GM18520 (cell line): ENCODE measurements at regions not wholly inside any gene's neighbourhood (a gene's known extent, or its start where the extent isn't known, plus 50 kb on each side); places are given as distances from the start of the nearest gene placed in this dataset.
"Not testable (repeated sequence)": the region's sequence is repeated elsewhere in the genome, so short reads cannot be mapped to it uniquely, and the experiment has no call there.

Experiments
- ATAC-seq: cut with Tn5 transposase; IDR thresholded peaks from one replicate; pipeline ENCODE4 v1.9.1; 2021; ENCODE audit not compliant: unreplicated experiment

- ATAC-seq: no peak
Measured at GRCh38 chr4:155592179-155592937, 74.3 kb upstream of the GUCY1A1 start.

DNA sequence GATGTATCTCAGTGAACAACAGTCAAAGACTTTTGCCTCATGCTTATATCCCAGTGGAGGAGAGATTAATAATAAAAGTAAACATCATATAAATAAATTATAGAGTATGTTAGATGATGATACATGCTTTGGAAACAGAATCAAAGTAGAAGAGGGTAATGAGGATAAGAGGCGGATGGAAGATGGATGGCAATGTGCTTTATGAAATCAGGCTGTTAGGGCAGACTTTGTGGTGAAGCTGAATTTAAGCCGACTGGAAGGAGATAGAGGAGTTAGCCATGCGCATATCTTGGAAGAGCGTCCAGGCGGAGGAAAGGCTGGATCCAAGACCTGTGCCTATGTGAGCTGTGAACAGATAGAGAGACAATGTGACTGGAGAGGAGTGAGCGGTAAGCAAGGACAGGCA, 74.9 kb upstream of the GUCY1A1 start:
- no peak for ATAC-seq

DNA sequence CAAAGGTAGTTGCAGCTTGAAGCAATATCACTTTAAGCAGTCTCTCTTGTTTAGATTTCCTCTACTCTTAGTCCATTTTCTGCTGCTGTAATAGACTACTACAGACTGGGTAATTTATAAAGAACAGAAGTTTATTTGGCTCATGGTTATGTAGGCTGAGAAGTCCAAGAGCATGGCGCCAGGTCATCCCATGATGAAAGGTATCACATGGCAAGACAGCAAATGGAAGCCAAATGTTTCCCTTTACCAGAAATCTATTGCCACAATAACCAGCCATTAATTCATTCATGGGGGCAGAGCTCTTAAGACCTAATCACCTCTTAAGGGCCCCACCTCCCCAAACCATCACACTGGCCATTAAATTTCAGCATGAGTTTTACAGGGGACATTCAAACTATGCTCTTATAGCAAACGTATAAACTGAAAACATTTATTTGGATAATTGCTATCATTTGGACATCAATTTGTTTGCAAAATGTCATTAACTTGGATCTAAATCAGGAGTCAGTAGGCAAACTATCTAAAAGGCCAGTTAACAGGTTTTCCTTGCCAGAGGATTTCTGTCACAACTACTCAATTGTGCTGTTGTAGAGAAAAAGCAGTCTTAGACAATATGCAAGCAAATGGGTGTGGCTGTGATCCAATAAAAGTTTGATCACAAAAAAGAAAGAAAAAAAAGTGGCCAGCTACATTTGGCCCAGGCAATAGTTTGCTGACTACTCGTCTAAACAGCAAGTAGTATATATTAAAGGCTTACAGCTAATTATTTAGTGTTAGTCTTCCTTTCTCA, 75.7 kb upstream of the GUCY1A1 start:
- ATAC-seq: no peak

DNA sequence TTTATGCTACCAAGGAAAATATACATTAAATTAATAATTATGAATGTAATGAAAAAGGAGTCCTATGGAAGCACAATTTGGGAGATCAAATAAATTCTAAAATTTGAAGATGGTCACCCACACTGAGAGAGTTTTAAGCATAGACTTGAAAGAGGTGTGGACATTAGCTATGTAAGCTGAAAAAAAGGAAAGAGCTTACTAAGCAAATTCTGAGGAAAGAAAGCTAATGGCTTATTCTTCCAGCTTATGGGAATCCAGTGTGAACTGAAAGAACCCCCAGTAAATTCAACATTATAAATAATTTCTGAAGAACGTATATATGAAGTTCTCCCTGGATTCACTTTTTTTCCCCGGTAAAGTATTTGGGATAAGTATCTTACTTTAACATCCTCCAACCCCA, 78.2 kb upstream of the GUCY1A1 start:
- no peak for ATAC-seq

DNA sequence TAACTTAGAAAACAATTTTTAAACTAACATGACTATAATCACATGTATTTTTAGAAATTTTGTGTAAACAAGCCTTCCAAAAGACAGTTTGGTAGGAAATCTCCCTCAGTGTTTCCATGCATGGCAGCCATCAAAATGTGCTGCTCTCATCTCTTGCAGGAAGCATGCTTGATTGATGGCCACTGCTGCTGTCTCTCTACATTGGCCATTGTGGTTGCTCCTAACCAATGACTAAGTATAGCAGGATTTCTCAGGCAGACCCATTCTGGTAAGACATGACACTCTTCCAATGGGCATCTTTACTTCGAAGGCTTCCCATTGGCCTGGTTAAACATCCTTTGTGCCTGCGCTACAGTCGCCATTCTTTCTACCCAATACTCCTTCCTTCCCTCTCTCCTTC, 78.9 kb upstream of the GUCY1A1 start:
- no peak for ATAC-seq

GRCh38 chr4:155582971-155583437, 83.6 kb upstream of the GUCY1A1 start:
- ATAC-seq: no peak

GRCh38 chr4:155582041-155582440, 84.6 kb upstream of the GUCY1A1 start:
- no peak for ATAC-seq

DNA sequence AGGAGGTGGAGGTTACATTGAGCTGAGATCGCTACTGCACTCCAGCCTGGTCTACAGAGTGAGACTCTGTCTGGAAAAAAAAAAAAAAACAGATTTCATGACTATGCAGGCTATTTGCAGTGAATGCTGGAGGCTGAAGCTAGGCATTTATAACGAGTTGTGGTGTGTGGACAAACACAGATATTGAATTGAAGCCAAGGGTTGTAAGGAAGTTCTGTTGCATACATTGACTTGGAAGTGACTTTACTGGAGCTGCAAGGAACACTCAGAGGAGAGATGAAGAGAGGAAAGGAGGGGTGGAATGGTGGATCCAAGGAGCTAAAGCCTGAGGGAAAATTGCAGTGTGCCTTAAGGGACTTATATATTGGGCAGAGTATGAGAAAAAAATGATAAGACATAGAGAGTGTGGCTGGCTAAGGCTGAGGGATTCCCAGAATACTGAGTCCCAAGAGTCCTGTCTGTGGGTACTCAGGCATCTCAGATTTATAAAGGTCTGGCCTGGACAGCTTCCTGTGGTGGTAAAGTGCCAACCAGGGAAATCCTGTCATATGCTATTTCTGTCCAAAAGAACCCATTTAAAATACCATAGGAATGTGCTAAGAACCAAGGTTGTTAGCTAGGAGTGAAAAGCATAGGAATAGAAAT, 87.8 kb upstream of the GUCY1A1 start:
- ATAC-seq: no peak

- no peak for ATAC-seq
Measured at GRCh38 chr4:155578219-155578618, 88.4 kb upstream of the GUCY1A1 start.

- not testable (repeated sequence) for ATAC-seq
Measured at GRCh38 chr4:155574329-155574728, 92.3 kb upstream of the GUCY1A1 start.

DNA sequence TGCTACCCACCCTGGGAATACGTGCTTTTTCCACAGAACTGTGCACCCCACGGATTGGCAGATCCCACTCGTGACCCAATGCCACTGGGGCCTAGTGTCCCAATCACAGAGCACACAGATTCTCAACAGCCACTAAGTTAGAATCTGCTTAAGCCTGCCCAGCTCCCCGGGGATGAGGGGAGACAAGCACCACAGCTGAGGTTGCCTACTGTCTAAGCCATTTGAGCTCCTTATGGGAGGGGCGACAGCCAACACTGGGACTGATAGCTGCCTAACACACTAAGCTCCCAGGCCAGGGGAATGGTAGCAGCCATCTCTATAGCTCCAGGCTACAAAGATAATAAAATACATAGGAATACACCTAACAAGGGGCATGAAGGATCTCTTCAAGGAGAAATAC, 93.5 kb upstream of the GUCY1A1 start:
- no peak for ATAC-seq

DNA sequence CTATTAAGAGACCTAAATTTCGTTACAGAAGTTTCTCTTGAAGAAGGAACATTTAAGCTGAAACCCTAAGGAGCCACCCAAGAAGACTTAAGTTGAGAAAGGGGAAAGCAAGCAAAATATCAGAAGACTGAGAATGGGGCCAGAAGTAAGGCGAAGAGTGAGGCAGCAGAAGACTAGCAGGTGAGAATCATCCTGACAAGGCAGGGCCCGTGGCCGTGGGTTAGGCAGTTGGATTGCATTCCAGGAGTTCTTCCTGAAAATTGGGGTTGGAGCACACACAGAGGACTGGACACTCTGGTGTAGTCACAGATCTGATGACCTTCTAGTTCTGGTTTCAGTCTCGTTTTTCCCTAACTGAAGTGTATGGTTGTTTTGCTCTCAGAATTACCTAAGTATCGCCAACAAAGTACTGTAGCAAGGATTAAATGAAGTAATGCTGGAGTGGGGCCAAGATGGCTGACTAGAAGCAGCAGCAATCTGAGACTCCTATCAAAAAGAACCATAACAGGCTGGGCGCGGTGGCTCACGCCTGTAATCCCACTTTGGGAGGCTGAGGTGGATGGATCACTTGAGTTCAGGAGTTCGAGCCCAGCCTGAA, 94.4 kb upstream of the GUCY1A1 start:
- no peak for ATAC-seq

GRCh38 chr4:155571184-155571944, 95.3 kb upstream of the GUCY1A1 start:
- ATAC-seq: no peak

- no peak for ATAC-seq
Measured at GRCh38 chr4:155570661-155571060, 96.0 kb upstream of the GUCY1A1 start.

DNA sequence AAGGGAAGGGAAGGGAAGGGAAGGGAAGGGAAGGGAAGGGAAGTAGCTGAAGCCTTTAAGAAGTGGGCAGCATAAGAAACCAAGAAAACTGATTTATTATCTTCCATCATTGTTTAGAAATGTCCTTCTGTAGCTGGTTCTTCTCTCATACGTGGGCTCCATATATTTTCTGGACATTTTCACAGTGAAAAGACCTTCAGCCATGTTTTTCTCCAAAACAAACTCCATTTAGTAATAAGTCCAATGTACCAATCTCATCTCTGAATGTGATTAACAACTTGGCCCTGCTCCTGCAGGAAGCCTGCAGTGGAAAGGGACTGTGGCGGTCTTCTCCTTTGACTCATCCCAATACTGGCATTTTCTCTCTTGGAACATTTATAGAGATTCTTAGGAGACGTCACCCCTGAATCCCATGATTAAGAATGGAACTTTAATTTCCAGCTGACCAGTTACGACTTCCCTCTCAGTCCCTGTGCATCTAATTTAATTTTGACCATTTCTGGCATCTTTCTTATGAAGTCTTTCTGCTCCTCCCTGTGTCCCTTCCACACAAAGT, 96.6 kb upstream of the GUCY1A1 start:
- no peak for ATAC-seq

DNA sequence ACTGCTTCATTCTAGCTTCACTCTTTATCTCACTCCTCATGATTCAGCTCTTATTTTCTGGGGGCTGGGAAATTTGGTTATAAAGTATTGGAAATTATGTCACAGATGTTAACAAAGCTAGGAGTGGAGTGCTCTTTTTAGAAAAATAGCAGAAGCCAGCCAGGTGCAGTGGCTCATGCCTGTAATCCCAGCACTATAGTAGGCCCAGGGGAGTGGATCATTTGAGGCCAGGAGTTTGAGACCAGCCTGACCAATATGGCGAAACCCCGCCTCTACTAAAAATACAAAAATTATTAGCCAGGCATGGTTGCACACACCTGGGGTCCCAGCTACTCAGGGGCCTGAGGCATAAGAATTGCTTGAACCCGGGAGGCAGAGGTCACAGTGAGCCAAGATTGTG, 97.2 kb upstream of the GUCY1A1 start:
- no peak for ATAC-seq

DNA sequence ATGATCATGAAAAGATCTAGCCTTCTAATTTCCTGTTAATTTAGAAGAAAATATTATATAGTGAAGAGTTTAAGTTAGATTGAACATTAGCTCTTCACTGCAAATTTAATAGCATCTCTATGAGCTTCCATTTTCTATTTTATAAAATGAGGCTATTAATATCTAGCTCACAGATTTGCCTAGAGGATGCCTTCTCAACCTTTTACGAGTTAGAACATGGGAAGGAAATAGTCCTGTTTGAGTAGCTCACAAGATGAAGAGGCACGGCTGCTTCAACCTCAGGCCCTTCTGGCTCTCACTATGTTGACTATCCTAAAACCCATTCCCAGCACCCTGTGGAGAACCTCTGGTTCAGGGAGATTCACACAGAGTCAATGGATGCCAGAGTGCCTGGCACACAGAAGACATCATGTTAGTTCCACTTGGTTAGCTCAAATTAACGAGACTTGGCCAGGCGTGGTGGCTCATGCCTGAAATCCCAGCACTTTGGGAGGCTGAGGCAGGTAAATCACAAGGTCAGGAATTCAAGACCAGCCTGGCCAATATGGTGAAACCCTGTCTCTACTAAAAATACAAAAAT, 97.9 kb upstream of the GUCY1A1 start:
- no peak for ATAC-seq

DNA sequence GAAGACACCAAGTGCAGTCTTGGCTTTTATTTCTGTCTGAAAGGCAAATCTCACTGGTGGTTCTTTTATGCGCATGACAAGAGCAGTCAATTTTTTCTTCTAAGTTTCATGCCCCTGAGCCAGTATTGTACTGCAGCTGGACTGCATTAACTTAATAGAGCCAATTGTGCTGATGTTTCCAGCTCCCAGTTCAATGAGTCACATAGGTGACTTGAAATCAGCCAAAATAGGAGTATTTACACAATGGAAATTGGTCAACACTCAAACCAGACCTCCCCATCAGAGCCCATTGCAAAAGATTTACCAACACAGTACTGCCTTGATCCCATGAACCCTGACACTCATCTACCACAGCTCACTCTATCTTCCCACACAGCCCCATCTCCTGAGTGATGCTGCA, 100.3 kb upstream of the GUCY1A1 start:
- ATAC-seq: no peak

DNA sequence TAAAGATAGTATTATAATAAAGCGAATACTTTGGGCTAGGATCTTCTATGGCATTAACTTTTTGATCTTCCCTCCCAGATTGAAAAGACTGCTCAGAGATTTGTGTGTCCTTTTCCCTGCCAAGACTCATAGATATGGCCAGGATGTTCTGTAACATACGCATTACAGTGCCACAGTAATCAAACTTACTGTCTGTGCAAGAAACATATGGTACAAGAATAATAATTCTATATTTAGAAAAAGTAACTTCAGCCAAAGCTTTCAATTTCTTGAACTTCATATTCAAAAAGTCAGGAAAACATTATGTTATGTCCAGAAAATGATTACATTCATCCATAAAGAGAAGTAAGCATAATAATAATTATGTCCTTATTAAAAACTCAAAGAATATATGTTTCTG, 100.9 kb upstream of the GUCY1A1 start:
- ATAC-seq: no peak

DNA sequence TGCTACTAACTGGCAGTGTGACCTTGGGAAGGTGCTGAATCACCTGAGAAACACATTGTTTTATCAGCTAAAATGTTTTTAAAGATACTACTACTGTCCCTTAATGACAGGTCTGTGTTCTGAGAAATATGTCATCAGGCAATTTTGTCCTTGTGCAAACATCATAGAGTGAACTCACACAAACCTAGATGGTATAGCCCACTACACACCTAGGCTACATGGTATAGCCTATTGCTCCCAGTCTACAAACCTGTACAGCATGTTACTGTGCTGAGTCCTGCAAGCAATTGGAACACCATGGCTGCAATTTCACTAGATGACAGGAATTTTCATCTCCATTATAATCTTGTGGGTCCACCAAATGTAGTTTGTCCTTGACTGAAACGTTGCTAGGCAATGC, 101.3 kb upstream of the GUCY1A1 start:
- ATAC-seq: no peak
